SK-N-SH treated with all-trans-retinoic acid at 6 μM for 48 hours (cell line): ENCODE measurements at regions not wholly inside any gene's neighbourhood (a gene's known extent, or its start where the extent isn't known, plus 50 kb on each side); places are given as distances from the start of the nearest gene placed in this dataset.

Experiments
- CSDC2 ChIP-seq: fragments of 250-450 bp; sonication (Bioruptor Pico); IDR thresholded peaks from 2 replicates; pipeline ENCODE4 v1.5.0; 2020; ENCODE audit warnings: mild to moderate bottlenecking, moderate library complexity
- TCF4 ChIP-seq: fragments of 250-450 bp; sonication (Bioruptor Pico); IDR thresholded peaks from 2 replicates; pipeline ENCODE4 v1.8.0; 2021; ENCODE audit warnings: mild to moderate bottlenecking, moderate library complexity, borderline replicate concordance
- ZC3H10 ChIP-seq: fragments of 250-450 bp; sonication (Bioruptor Pico); IDR thresholded peaks from 2 replicates; pipeline ENCODE4 v1.5.1; 2021; ENCODE audit warnings: mild to moderate bottlenecking, moderate library complexity
- ZFP30 ChIP-seq: fragments of 450-650 bp; formaldehyde crosslinking; IDR thresholded peaks from 2 replicates; pipeline ENCODE4 v1.5.0; 2022; ENCODE audit warnings: mild to moderate bottlenecking, moderate library complexity

DNA sequence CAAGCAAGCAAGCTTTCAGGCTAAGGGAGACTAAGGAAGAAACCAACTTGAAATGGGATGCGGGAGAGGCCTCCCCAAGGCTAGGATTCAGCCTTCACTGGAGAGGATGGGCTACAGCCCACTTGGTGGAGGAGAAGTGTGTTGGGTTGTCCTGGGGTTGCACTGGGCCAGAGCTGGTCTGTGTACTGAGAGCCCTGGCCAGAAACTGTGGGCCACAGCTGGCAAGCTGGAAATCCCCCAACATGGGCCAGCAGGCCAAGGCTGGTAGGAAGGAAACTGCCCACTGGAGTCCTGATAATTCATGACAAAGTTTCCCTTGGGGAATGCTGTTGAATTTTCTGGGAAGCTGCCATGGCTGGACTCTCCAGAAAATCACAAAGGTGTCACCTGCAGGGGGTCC, 188.0 kb upstream of the S100G start:
- TF ChIP-seq ZFP30 (CRISPR knock-in tag) (no peak), TCF4 (no peak), CSDC2 (CRISPR knock-in tag) (no peak), ZC3H10 (CRISPR knock-in tag) (no peak)
